Lower leg skin (tissue), 3 donors: ENCODE measurements at regions not wholly inside any gene's neighbourhood (a gene's known extent, or its start where the extent isn't known, plus 50 kb on each side); places are given as distances from the start of the nearest gene placed in this dataset.

Source experiments
- POLR2A ChIP-seq, 2 donors: fragments of 450-650 bp; IDR thresholded peaks; one replicate each; pipeline ENCODE4 v1.6.1; 2016 to 2017; ENCODE audit warnings: antibody characterized with exemption in 2 of 2, mild to moderate bottlenecking in 1 of 2, moderate library complexity in 1 of 2
- TF ChIP-seq, protein P1 (sequence below), 3 donors: fragments of 450-650 bp; IDR thresholded peaks; one replicate each; pipeline ENCODE4 v1.5.1; 2016; ENCODE audit warnings: antibody characterized with exemption in 3 of 3, mild to moderate bottlenecking in 3 of 3, moderate library complexity in 2 of 3

DNA sequence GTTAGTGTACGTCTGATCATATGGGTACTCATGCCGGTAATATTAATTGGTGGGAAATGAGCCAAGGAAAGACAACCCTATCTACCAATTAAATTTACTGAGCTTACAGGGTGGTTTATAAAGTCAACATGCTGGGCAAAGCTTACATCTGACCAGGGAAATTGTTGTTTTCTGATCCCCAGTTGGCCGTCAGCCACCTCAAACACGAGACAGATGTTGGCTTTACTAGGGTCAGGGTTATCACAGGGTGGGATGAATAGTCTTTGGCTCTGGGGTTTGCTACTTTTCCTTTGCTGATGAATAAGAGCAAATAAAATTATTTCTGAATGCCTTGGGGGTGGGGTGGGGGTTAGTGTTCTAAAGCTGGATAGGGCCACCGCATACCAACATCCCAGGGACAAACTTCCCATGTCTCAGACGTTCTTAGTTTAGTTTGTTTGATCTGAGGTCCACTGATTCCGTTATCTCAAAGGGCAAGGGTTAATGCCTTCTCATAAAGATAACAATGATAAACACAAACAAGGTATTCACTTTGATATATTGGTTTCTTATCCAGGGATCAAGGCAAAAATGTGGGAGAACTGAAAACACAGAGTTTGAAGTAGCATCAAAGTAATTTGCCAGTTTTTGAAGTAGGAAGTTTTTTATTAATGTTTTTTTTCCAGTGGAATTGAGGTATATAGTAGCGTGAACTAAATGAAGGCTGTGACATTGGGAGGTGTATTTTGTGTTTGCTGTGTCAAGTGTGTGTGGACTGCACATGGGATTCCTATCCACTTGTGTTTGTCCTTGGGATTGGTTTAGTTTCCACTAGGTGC, 109.1 kb upstream of the RPS23 start:
- no peak for TF ChIP-seq POLR2A (IDR thresholded peaks at IDR 0.05)
- TF ChIP-seq, protein P1, sequence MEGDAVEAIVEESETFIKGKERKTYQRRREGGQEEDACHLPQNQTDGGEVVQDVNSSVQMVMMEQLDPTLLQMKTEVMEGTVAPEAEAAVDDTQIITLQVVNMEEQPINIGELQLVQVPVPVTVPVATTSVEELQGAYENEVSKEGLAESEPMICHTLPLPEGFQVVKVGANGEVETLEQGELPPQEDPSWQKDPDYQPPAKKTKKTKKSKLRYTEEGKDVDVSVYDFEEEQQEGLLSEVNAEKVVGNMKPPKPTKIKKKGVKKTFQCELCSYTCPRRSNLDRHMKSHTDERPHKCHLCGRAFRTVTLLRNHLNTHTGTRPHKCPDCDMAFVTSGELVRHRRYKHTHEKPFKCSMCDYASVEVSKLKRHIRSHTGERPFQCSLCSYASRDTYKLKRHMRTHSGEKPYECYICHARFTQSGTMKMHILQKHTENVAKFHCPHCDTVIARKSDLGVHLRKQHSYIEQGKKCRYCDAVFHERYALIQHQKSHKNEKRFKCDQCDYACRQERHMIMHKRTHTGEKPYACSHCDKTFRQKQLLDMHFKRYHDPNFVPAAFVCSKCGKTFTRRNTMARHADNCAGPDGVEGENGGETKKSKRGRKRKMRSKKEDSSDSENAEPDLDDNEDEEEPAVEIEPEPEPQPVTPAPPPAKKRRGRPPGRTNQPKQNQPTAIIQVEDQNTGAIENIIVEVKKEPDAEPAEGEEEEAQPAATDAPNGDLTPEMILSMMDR (IDR thresholded peaks at IDR 0.05) = no peak
